ENCODE measurements at regions not wholly inside any gene's neighbourhood (a gene's known extent, or its start where the extent isn't known, plus 50 kb on each side); places are given as distances from the start of the nearest gene placed in this dataset.

GRCh38 chr14:21917699-21918436, 244.2 kb upstream of the OR4E1 start:
- peak overlapping the region; percentile 68 for H3K4me2 ChIP-seq (ENCODE audit: low read length)
- H3K9ac ChIP-seq (ENCODE audit: low read length), result no peak overlapping the region
- TF ChIP-seq CTCF (IDR thresholded peaks at IDR 0.05; ENCODE audit: low read depth, low read length), result peak; percentile 93
- no peak for TF ChIP-seq EZH2phosphoT487 (IDR thresholded peaks at IDR 0.05; ENCODE audit: low read depth)
- H4K20me1 ChIP-seq (ENCODE audit: insufficient read depth, low read length), result no peaks in the 10 kb centered on the region
- H3K36me3 ChIP-seq (replicated peaks; ENCODE audit: low read depth, low read length), result no peaks in the 10 kb centered on the region
- H3K4me1 ChIP-seq (ENCODE audit: low read length), result no peaks in the 10 kb centered on the region
- peak overlapping the region; percentile 42 for H3K4me3 ChIP-seq (ENCODE audit: low read length)
- no peaks in the 10 kb centered on the region for H3K79me2 ChIP-seq (ENCODE audit: low read length)
- peaks cover 15% of the 10 kb centered on the region for H3K27me3 ChIP-seq (ENCODE audit: low read depth, low read length)
- no peaks in the 10 kb centered on the region for H3K9me3 ChIP-seq (ENCODE audit: insufficient read depth, low read length)
- no peak overlapping the region for H3K27ac ChIP-seq (ENCODE audit: low read length)
- H2AFZ ChIP-seq (ENCODE audit: low read depth, low read length), result peak overlapping the region; percentile 78; the same call in 1 of the 2 replicates

- no peak for TF ChIP-seq CTCF (IDR thresholded peaks at IDR 0.05; ENCODE audit: low read depth, low read length)
- no peak for TF ChIP-seq EZH2phosphoT487 (IDR thresholded peaks at IDR 0.05; ENCODE audit: low read depth)
- H3K9me3 ChIP-seq (ENCODE audit: insufficient read depth, low read length), result no peaks in the 10 kb centered on the region
- no peaks in the 10 kb centered on the region for H3K79me2 ChIP-seq (ENCODE audit: low read length)
- no peak overlapping the region for H3K4me3 ChIP-seq (ENCODE audit: low read length)
- no peak overlapping the region for H2AFZ ChIP-seq (ENCODE audit: low read depth, low read length)
- no peaks in the 10 kb centered on the region for H3K4me1 ChIP-seq (ENCODE audit: low read length)
- H3K36me3 ChIP-seq (replicated peaks; ENCODE audit: low read depth, low read length), result no peaks in the 10 kb centered on the region
- H3K9ac ChIP-seq (ENCODE audit: low read length), result no peak overlapping the region
- no peak overlapping the region for H3K27ac ChIP-seq (ENCODE audit: low read length)
- H3K27me3 ChIP-seq (ENCODE audit: low read depth, low read length), result peaks cover 14% of the 10 kb centered on the region
- H3K4me2 ChIP-seq (ENCODE audit: low read length), result no peak overlapping the region
- no peaks in the 10 kb centered on the region for H4K20me1 ChIP-seq (ENCODE audit: insufficient read depth, low read length)
These were observed 242.2 kb upstream of the OR4E1 start for GRCh38 chr14:21915826-21916225.

GRCh38 chr14:21913759-21914158, 240.1 kb upstream of the OR4E1 start:
- H3K27me3 ChIP-seq (ENCODE audit: low read depth, low read length), result peaks cover 25% of the 10 kb centered on the region
- no peaks in the 10 kb centered on the region for H4K20me1 ChIP-seq (ENCODE audit: insufficient read depth, low read length)
- H3K4me1 ChIP-seq (ENCODE audit: low read length), result no peaks in the 10 kb centered on the region
- H3K4me2 ChIP-seq (ENCODE audit: low read length), result peak overlapping the region; percentile 44
- H3K9ac ChIP-seq (ENCODE audit: low read length), result no peak overlapping the region
- no peaks in the 10 kb centered on the region for H3K9me3 ChIP-seq (ENCODE audit: insufficient read depth, low read length)
- peak overlapping the region; percentile 16; the same call in 1 of the 2 replicates for H3K4me3 ChIP-seq (ENCODE audit: low read length)
- H2AFZ ChIP-seq (ENCODE audit: low read depth, low read length), result peak overlapping the region; percentile 12; the same call in 1 of the 2 replicates
- TF ChIP-seq CTCF (IDR thresholded peaks at IDR 0.05; ENCODE audit: low read depth, low read length), result peak; percentile 87
- no peak for TF ChIP-seq EZH2phosphoT487 (IDR thresholded peaks at IDR 0.05; ENCODE audit: low read depth)
- no peak overlapping the region for H3K27ac ChIP-seq (ENCODE audit: low read length)
- no peaks in the 10 kb centered on the region for H3K79me2 ChIP-seq (ENCODE audit: low read length)
- H3K36me3 ChIP-seq (replicated peaks; ENCODE audit: low read depth, low read length), result no peaks in the 10 kb centered on the region

GRCh38 chr14:21912367-21912766, 238.7 kb upstream of the OR4E1 start:
- Histone ChIP-seq H3K79me2 (ENCODE audit: low read length) (no peaks in the 10 kb centered on the region), H3K4me2 (ENCODE audit: low read length) (no peak overlapping the region), H2AFZ (ENCODE audit: low read depth, low read length) (no peak overlapping the region), H3K4me1 (ENCODE audit: low read length) (no peaks in the 10 kb centered on the region), H3K9ac (ENCODE audit: low read length) (no peak overlapping the region), H3K9me3 (ENCODE audit: insufficient read depth, low read length) (no peaks in the 10 kb centered on the region), H4K20me1 (ENCODE audit: insufficient read depth, low read length) (no peaks in the 10 kb centered on the region), H3K36me3 (replicated peaks; ENCODE audit: low read depth, low read length) (no peaks in the 10 kb centered on the region), H3K27me3 (ENCODE audit: low read depth, low read length) (peaks cover 31% of the 10 kb centered on the region), H3K4me3 (ENCODE audit: low read length) (no peak overlapping the region), H3K27ac (ENCODE audit: low read length) (no peak overlapping the region)
- TF ChIP-seq EZH2phosphoT487 (IDR thresholded peaks at IDR 0.05; ENCODE audit: low read depth), result no peak
- no peak for TF ChIP-seq CTCF (IDR thresholded peaks at IDR 0.05; ENCODE audit: low read depth, low read length)

All from OCI-LY3 (cell line).